Tibial artery (tissue), 4 donors: ENCODE measurements at regions not wholly inside any gene's neighbourhood (a gene's known extent, or its start where the extent isn't known, plus 50 kb on each side); places are given as distances from the start of the nearest gene placed in this dataset.
"Not testable (repeated sequence)": the region's sequence is repeated elsewhere in the genome, so short reads cannot be mapped to it uniquely, and the experiment has no call there.

Source experiments
- DNase-seq, 2 donors: peaks; one replicate each; pipeline ENCODE4 v3.0.0-alpha.2; 2019
- H3K27ac ChIP-seq, 2 donors: fragments of 200-600 bp; sonication (generic) in 1 of 2; 1 replicate in 1 of 2; 2 replicates in 1 of 2; pipeline ENCODE4 v1.5.1; 2018 to 2019; ENCODE audit warnings: mild to moderate bottlenecking in 1 of 2
- H3K27me3 ChIP-seq, 2 donors: fragments of 200-600 bp; sonication (generic) in 1 of 2; one replicate each; pipeline versions ENCODE4 v1.5.1 to v1.6.0; 2016 to 2019
- H3K36me3 ChIP-seq, 3 donors: fragments of 200-600 bp; sonication (generic) in 2 of 3; one replicate each; pipeline ENCODE4 v1.5.1; 2016 to 2019; ENCODE audit warnings: mild to moderate bottlenecking in 2 of 3
- H3K4me1 ChIP-seq, 4 donors: fragments of 200-600 bp; sonication (generic) in 2 of 4; 1 replicate in 3 of 4; 2 replicates in 1 of 4; pipeline ENCODE4 v1.5.1; 2016 to 2019
- H3K4me3 ChIP-seq, 2 donors: fragments of 200-600 bp; sonication (generic) in 1 of 2; 1 replicate in 1 of 2; 2 replicates in 1 of 2; pipeline ENCODE4 v1.5.1; 2018 to 2019; ENCODE audit warnings: mild to moderate bottlenecking in 2 of 2
- H3K9me3 ChIP-seq, 3 donors: fragments of 200-600 bp; sonication (generic) in 1 of 3; one replicate each; pipeline ENCODE4 v1.5.1; 2016 to 2019
- CTCF ChIP-seq, 2 experiments: fragments of 200-600 bp in 1 of 2; fragments of 450-650 bp in 1 of 2; IDR thresholded peaks; one replicate each; pipeline ENCODE4 v1.5.1; 2017 to 2019; ENCODE audit warnings: antibody characterized with exemption in 2 of 2, mild to moderate bottlenecking in 1 of 2, moderate library complexity in 1 of 2
- intact Hi-C: fragments of 100-400 bp; cut with DNase I; formaldehyde crosslinking; loops from one replicate; pipeline ENCODE4 v1.15.0; 2023; ENCODE audit warnings: low total_unique reads

GRCh38 chr12:127500512-127501035, 766.4 kb upstream of the TMEM132C start:
- Histone ChIP-seq H3K4me3 (no peak overlapping the region), H3K27me3 (no peaks in the 10 kb centered on the region), H3K4me1 (no peaks in the 10 kb centered on the region), H3K27ac (no peak overlapping the region), H3K36me3 (no peaks in the 10 kb centered on the region), H3K9me3 (no peaks in the 10 kb centered on the region)
- intact Hi-C loops = no loop called here
- DNase-seq = no peak
- TF ChIP-seq CTCF (IDR thresholded peaks at IDR 0.05) = no peak

- H3K36me3 ChIP-seq = no peaks in the 10 kb centered on the region
- H3K4me1 ChIP-seq = no peaks in the 10 kb centered on the region
- no peaks in the 10 kb centered on the region for H3K27me3 ChIP-seq
- DNase-seq = no peak
- TF ChIP-seq CTCF (IDR thresholded peaks at IDR 0.05) = no peak
- intact Hi-C loops = no loop called here
- H3K9me3 ChIP-seq = no peaks in the 10 kb centered on the region
- no peak overlapping the region for H3K27ac ChIP-seq
- no peak overlapping the region for H3K4me3 ChIP-seq
Observed at GRCh38 chr12:127501916-127502315, 765.1 kb upstream of the TMEM132C start.

GRCh38 chr12:127503246-127503645, 763.7 kb upstream of the TMEM132C start:
- H3K36me3 ChIP-seq = no peaks in the 10 kb centered on the region
- no peak overlapping the region for H3K27ac ChIP-seq
- no peaks in the 10 kb centered on the region for H3K9me3 ChIP-seq
- intact Hi-C loops = no loop called here
- H3K4me3 ChIP-seq = no peak overlapping the region
- TF ChIP-seq CTCF (IDR thresholded peaks at IDR 0.05) = no peak
- no peak for DNase-seq
- no peaks in the 10 kb centered on the region for H3K4me1 ChIP-seq
- H3K27me3 ChIP-seq = no peaks in the 10 kb centered on the region

GRCh38 chr12:127503996-127504395, 763.0 kb upstream of the TMEM132C start:
- H3K27me3 ChIP-seq, H3K4me1 ChIP-seq, H3K9me3 ChIP-seq, H3K36me3 ChIP-seq, intact Hi-C loops, H3K27ac ChIP-seq, DNase-seq, H3K4me3 ChIP-seq: not testable (repeated sequence)

GRCh38 chr12:127504874-127505273, 762.1 kb upstream of the TMEM132C start:
- no peaks in the 10 kb centered on the region for H3K9me3 ChIP-seq
- H3K27me3 ChIP-seq = no peaks in the 10 kb centered on the region
- no peak for DNase-seq
- H3K4me3 ChIP-seq = no peak overlapping the region
- no peak overlapping the region for H3K27ac ChIP-seq
- intact Hi-C loops = no loop called here
- TF ChIP-seq CTCF (IDR thresholded peaks at IDR 0.05) = no peak
- H3K36me3 ChIP-seq = no peaks in the 10 kb centered on the region
- H3K4me1 ChIP-seq = no peaks in the 10 kb centered on the region

- intact Hi-C loops = no loop called here
- DNase-seq = no peak
- Histone ChIP-seq H3K9me3 (no peaks in the 10 kb centered on the region), H3K4me1 (no peaks in the 10 kb centered on the region), H3K4me3 (no peak overlapping the region), H3K36me3 (no peaks in the 10 kb centered on the region), H3K27me3 (no peaks in the 10 kb centered on the region), H3K27ac (no peak overlapping the region)
- no peak for TF ChIP-seq CTCF (IDR thresholded peaks at IDR 0.05)
Observed at GRCh38 chr12:127507341-127507740, 759.6 kb upstream of the TMEM132C start.
